Hepatocyte (in vitro differentiated cells): ENCODE measurements at regions not wholly inside any gene's neighbourhood (a gene's known extent, or its start where the extent isn't known, plus 50 kb on each side); places are given as distances from the start of the nearest gene placed in this dataset.

ENCODE experiments used
- DNase-seq: peaks from one replicate; pipeline ENCODE4 v3.0.0-alpha.2; 2016; ENCODE audit warnings: low spot score
- H2AFZ ChIP-seq: fragments of 200-600 bp; sonication (generic); 2 replicates; pipeline ENCODE4 v1.6.0; 2016; ENCODE audit warnings: antibody characterized with exemption, mild to moderate bottlenecking
- H3K27ac ChIP-seq: fragments of 200-600 bp; sonication (generic); 2 replicates; pipeline ENCODE4 v1.5.1; 2016; ENCODE audit warnings: mild to moderate bottlenecking
- H3K27me3 ChIP-seq: fragments of 200-600 bp; sonication (generic); 2 replicates; pipeline ENCODE4 v1.6.1; 2016
- H3K36me3 ChIP-seq: fragments of 200-600 bp; sonication (generic); replicated peaks from 2 replicates; pipeline ENCODE4 v1.5.1; 2016; ENCODE audit warnings: low read depth; ENCODE audit not compliant: insufficient read depth
- H3K4me1 ChIP-seq: fragments of 200-600 bp; sonication (generic); 2 replicates; pipeline ENCODE4 v1.5.1; 2016; ENCODE audit warnings: mild to moderate bottlenecking, moderate library complexity; ENCODE audit not compliant: insufficient read depth
- H3K4me2 ChIP-seq: fragments of 200-600 bp; sonication (generic); 2 replicates; pipeline ENCODE4 v1.6.0; 2016
- H3K4me3 ChIP-seq: fragments of 200-600 bp; sonication (generic); 2 replicates; pipeline ENCODE4 v1.5.1; 2016; ENCODE audit warnings: mild to moderate bottlenecking
- H3K79me2 ChIP-seq: fragments of 200-600 bp; sonication (generic); 2 replicates; pipeline ENCODE4 v1.6.0; 2017; ENCODE audit warnings: mild to moderate bottlenecking
- H3K9me2 ChIP-seq: fragments of 200-600 bp; sonication (generic); replicated peaks from 2 replicates; pipeline ENCODE4 v1.6.0; 2017; ENCODE audit warnings: mild to moderate bottlenecking; ENCODE audit not compliant: insufficient read depth
- H3K9me3 ChIP-seq: fragments of 200-600 bp; sonication (generic); 2 replicates; pipeline ENCODE4 v1.5.1; 2016; ENCODE audit warnings: low read depth, mild to moderate bottlenecking
- H4K20me1 ChIP-seq: fragments of 200-600 bp; sonication (generic); 2 replicates; pipeline ENCODE4 v1.6.0; 2016; ENCODE audit warnings: mild to moderate bottlenecking; ENCODE audit not compliant: insufficient read depth, poor library complexity, severe bottlenecking
- EZH2 ChIP-seq: fragments of 200-600 bp; sonication (generic); IDR thresholded peaks from 2 replicates; pipeline ENCODE4 v1.6.1; 2016; ENCODE audit warnings: antibody characterized with exemption, mild to moderate bottlenecking, borderline replicate concordance
- EZH2phosphoT487 ChIP-seq: fragments of 200-600 bp; sonication (generic); IDR thresholded peaks from one replicate; pipeline ENCODE4 v1.6.1; 2018; ENCODE audit warnings: antibody characterized with exemption, mild to moderate bottlenecking, low read depth, moderate library complexity; ENCODE audit not compliant: unreplicated experiment, severe bottlenecking
- WGBS: methylation state at CpG from one replicate; pipeline ENCODE4 v1.1.6; 2016; ENCODE audit warnings: low lambda C conversion rate; ENCODE audit errors: missing lambda C conversion rate; 5-methylcytosine and 5-hydroxymethylcytosine counted together
- TF ChIP-seq, protein P1 (sequence below): fragments of 200-600 bp; sonication (generic); IDR thresholded peaks from 2 replicates; pipeline ENCODE4 v1.5.1; 2016; ENCODE audit warnings: antibody characterized with exemption, mild to moderate bottlenecking; ENCODE audit not compliant: poor library complexity

DNA sequence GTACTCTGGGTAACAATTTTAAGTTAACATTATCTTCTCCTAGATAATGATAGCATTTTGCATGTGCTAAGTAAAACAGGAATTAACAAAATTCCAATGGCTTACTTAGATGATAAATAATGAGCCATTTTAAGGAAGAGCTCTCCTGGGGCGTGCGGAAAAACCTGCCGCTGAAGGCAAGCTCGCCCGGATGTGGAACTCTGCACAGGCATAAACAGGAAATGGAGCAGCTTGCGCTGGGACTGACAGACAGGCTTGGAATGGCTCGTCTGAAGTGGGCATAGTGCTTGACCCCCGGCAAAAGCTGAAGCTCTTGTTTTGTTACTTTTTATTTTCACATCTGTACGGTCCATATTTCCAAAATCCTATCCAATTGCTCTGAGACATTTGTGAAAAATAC, 169.2 kb downstream of the ZNF281 start:
- peaks cover 6% of the 10 kb centered on the region for H3K4me1 ChIP-seq
- no peaks in the 10 kb centered on the region for H3K9me3 ChIP-seq
- H3K4me3 ChIP-seq: no peak overlapping the region
- no peaks in the 10 kb centered on the region for H3K79me2 ChIP-seq
- H4K20me1 ChIP-seq: no peaks in the 10 kb centered on the region
- WGBS: 62% methylated on average over 9 of the region's 9 CpGs
- no peaks in the 10 kb centered on the region for H3K27me3 ChIP-seq
- no peak overlapping the region for H3K27ac ChIP-seq
- no peaks in the 10 kb centered on the region for H3K9me2 ChIP-seq
- H3K4me2 ChIP-seq: no peak overlapping the region
- no peaks in the 10 kb centered on the region for H3K36me3 ChIP-seq
- TF ChIP-seq, protein P1, sequence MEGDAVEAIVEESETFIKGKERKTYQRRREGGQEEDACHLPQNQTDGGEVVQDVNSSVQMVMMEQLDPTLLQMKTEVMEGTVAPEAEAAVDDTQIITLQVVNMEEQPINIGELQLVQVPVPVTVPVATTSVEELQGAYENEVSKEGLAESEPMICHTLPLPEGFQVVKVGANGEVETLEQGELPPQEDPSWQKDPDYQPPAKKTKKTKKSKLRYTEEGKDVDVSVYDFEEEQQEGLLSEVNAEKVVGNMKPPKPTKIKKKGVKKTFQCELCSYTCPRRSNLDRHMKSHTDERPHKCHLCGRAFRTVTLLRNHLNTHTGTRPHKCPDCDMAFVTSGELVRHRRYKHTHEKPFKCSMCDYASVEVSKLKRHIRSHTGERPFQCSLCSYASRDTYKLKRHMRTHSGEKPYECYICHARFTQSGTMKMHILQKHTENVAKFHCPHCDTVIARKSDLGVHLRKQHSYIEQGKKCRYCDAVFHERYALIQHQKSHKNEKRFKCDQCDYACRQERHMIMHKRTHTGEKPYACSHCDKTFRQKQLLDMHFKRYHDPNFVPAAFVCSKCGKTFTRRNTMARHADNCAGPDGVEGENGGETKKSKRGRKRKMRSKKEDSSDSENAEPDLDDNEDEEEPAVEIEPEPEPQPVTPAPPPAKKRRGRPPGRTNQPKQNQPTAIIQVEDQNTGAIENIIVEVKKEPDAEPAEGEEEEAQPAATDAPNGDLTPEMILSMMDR: no peak
- TF ChIP-seq EZH2phosphoT487 (no peak), EZH2 (no peak)
- DNase-seq: no peak
- no peak overlapping the region for H2AFZ ChIP-seq

DNA sequence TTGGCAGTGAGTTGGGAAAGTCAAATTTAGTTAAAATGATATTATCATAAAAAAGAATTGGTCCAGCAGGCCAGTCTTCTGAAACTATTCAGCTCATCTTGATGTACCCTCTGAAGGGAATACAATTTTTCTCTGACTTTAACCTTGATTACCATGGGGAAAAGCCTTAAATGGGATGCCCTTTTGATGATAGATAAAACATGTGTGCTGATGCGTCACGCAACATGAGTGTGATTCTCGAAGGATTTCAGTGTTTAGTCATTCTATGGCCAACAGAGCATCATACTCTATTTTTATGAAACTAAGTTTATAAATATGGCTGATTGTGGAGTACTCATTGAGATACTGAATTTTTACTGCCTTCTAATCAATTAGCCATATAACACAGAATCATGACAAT, 171.5 kb downstream of the ZNF281 start:
- Histone ChIP-seq H3K9me3 (no peaks in the 10 kb centered on the region), H2AFZ (no peak overlapping the region), H3K4me1 (peaks cover 6% of the 10 kb centered on the region), H3K27ac (no peak overlapping the region), H4K20me1 (no peaks in the 10 kb centered on the region), H3K4me3 (no peak overlapping the region), H3K36me3 (no peaks in the 10 kb centered on the region), H3K9me2 (no peaks in the 10 kb centered on the region), H3K4me2 (no peak overlapping the region), H3K27me3 (no peaks in the 10 kb centered on the region), H3K79me2 (no peaks in the 10 kb centered on the region)
- TF ChIP-seq EZH2phosphoT487 (no peak), EZH2 (no peak)
- TF ChIP-seq, protein P1: no peak
- no peak for DNase-seq
- 94% methylated on average over 3 of the region's 3 CpGs for WGBS

GRCh38 chr1:200237066-200237465, 172.8 kb downstream of the ZNF281 start:
- H3K4me1 ChIP-seq: peaks cover 3% of the 10 kb centered on the region
- DNase-seq: no peak
- TF ChIP-seq, protein P1: no peak
- no peak for TF ChIP-seq EZH2
- TF ChIP-seq EZH2phosphoT487: no peak
- no peaks in the 10 kb centered on the region for H3K9me3 ChIP-seq
- H2AFZ ChIP-seq: no peak overlapping the region
- no peak overlapping the region for H3K4me3 ChIP-seq
- no peak overlapping the region for H3K27ac ChIP-seq
- WGBS: 98% methylated on average over 5 of the region's 5 CpGs
- H4K20me1 ChIP-seq: no peaks in the 10 kb centered on the region
- H3K79me2 ChIP-seq: no peaks in the 10 kb centered on the region
- no peaks in the 10 kb centered on the region for H3K36me3 ChIP-seq
- no peaks in the 10 kb centered on the region for H3K9me2 ChIP-seq
- no peaks in the 10 kb centered on the region for H3K27me3 ChIP-seq
- no peak overlapping the region for H3K4me2 ChIP-seq

DNA sequence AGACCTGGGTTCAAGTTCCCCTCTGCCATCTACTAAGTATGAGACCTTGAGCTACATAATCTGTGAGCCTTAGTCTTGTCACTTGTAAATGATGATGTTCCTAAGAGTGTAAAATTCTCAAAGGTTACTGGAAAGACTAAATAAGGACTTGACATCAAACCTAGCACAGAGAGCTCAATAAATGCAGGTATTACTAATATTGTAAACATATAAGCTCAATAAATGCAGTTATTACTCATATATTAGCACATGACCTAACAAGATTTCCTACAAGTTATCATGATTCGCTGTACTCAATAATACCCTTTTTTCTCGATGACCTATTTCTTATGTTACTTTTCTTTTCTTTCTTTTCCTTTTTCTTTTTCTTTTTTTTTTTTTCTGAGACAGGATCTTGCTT, 174.9 kb downstream of the ZNF281 start:
- 96% methylated on average over 2 of the region's 2 CpGs for WGBS

More for the DNA sequence above, 174.9 kb downstream of the ZNF281 start:
- Histone ChIP-seq H4K20me1 (no peaks in the 10 kb centered on the region), H3K4me3 (no peak overlapping the region), H3K9me2 (no peaks in the 10 kb centered on the region), H3K4me2 (no peak overlapping the region), H3K9me3 (no peaks in the 10 kb centered on the region), H3K27ac (no peak overlapping the region), H2AFZ (no peak overlapping the region), H3K79me2 (no peaks in the 10 kb centered on the region), H3K27me3 (no peaks in the 10 kb centered on the region), H3K36me3 (no peaks in the 10 kb centered on the region), H3K4me1 (no peaks in the 10 kb centered on the region)
- TF ChIP-seq, protein P1: no peak
- no peak for TF ChIP-seq EZH2
- no peak for TF ChIP-seq EZH2phosphoT487
- DNase-seq: no peak
